ENCODE measurements at regions not wholly inside any gene's neighbourhood (a gene's known extent, or its start where the extent isn't known, plus 50 kb on each side); places are given as distances from the start of the nearest gene placed in this dataset. TPM values are rescaled to one million over a fixed set of nuclear protein-coding genes. Genes with fewer than 3 reads are reported as not detected.

GRCh38 chr6:139426795-139427194, 52.3 kb upstream of the CITED2 start:
- TF ChIP-seq CTCF (IDR thresholded peaks at IDR 0.05), result no peak
- Histone ChIP-seq H3K27ac (no peak overlapping the region), H3K27me3 (ENCODE audit: low read depth) (no peaks in the 10 kb centered on the region), H3K9me3 (no peaks in the 10 kb centered on the region), H3K4me1 (no peaks in the 10 kb centered on the region), H3K36me3 (no peaks in the 10 kb centered on the region), H3K4me3 (no peak overlapping the region)
- DNase-seq (no peak), ATAC-seq (no peak)
- intact Hi-C loops (cut with DNase I), result no loop called here

- no peaks in the 10 kb centered on the region for H3K27me3 ChIP-seq (ENCODE audit: low read depth)
- no peak for ATAC-seq
- H3K9me3 ChIP-seq, result no peaks in the 10 kb centered on the region
- DNase-seq, result no peak
- no peaks in the 10 kb centered on the region for H3K36me3 ChIP-seq
- TF ChIP-seq CTCF (IDR thresholded peaks at IDR 0.05), result no peak
- intact Hi-C loops (cut with DNase I), result no loop called here
- no peak overlapping the region for H3K27ac ChIP-seq
- H3K4me1 ChIP-seq, result no peaks in the 10 kb centered on the region
- H3K4me3 ChIP-seq, result no peak overlapping the region
These were observed 51.3 kb upstream of the CITED2 start for GRCh38 chr6:139425780-139426179.

GRCh38 chr6:139423971-139424667, 49.7 kb upstream of the CITED2 start:
- Histone ChIP-seq H3K27ac (no peak overlapping the region), H3K4me3 (no peak overlapping the region), H3K4me1 (no peaks in the 10 kb centered on the region), H3K36me3 (no peaks in the 10 kb centered on the region), H3K27me3 (ENCODE audit: low read depth) (no peaks in the 10 kb centered on the region), H3K9me3 (no peaks in the 10 kb centered on the region)
- intact Hi-C loops (cut with DNase I), result no loop called here
- DNase-seq, result no peak
- no peak for ATAC-seq
- no peak for TF ChIP-seq CTCF (IDR thresholded peaks at IDR 0.05)

Small RNA genes in the stretch of these regions (microRNA-seq; reads per million reads assigned to microRNA genes)
- gene MIR3668 (ENCODE audit: borderline number of aligned reads), result not detected
- gene MIR4465 (ENCODE audit: borderline number of aligned reads), result not detected

Measured in lower lobe of right lung (tissue), 2 donors.